Thoracic aorta (tissue), 2 donors: ENCODE measurements at regions not wholly inside any gene's neighbourhood (a gene's known extent, or its start where the extent isn't known, plus 50 kb on each side); places are given as distances from the start of the nearest gene placed in this dataset.

Experiments used
- ATAC-seq: fragments of 150-250 bp; one replicate; pipeline ENCODE4 v1.8.0; 2017; ENCODE audit warnings: low read depth; ENCODE audit not compliant: insufficient number of reproducible peaks, low FRiP score
- DNase-seq: peaks from one replicate; pipeline ENCODE4 v3.0.0-alpha.2; 2020; ENCODE audit warnings: low spot score
- H3K27ac ChIP-seq, 2 donors: fragments of 200-600 bp; sonication (generic); 1 replicate in 1 of 2; 2 replicates in 1 of 2; pipeline ENCODE4 v1.5.1; 2016; ENCODE audit warnings: mild to moderate bottlenecking in 2 of 2, moderate library complexity in 2 of 2
- H3K27me3 ChIP-seq: fragments of 200-600 bp; sonication (generic); replicated peaks from 2 replicates; pipeline ENCODE4 v1.6.0; 2016; ENCODE audit warnings: mild to moderate bottlenecking; ENCODE audit not compliant: insufficient read depth
- H3K36me3 ChIP-seq: fragments of 200-600 bp; sonication (generic); one replicate; pipeline ENCODE4 v1.5.1; 2016
- H3K4me1 ChIP-seq, 2 donors: fragments of 200-600 bp; sonication (generic); 1 replicate in 1 of 2; 2 replicates in 1 of 2; pipeline versions ENCODE4 v1.5.1 to v1.6.0; 2016; ENCODE audit warnings: low read depth in 2 of 2, mild to moderate bottlenecking in 1 of 2; ENCODE audit not compliant: control insufficient read depth in 1 of 2
- H3K4me3 ChIP-seq: fragments of 200-600 bp; sonication (generic); 2 replicates; pipeline ENCODE4 v1.5.1; 2016; ENCODE audit warnings: mild to moderate bottlenecking
- H3K9me3 ChIP-seq: fragments of 200-600 bp; sonication (generic); 2 replicates; pipeline ENCODE4 v1.5.1; 2016
- CTCF ChIP-seq: fragments of 200-600 bp; sonication (generic); IDR thresholded peaks from one replicate; pipeline ENCODE4 v1.5.1; 2019; ENCODE audit warnings: antibody characterized with exemption

DNA sequence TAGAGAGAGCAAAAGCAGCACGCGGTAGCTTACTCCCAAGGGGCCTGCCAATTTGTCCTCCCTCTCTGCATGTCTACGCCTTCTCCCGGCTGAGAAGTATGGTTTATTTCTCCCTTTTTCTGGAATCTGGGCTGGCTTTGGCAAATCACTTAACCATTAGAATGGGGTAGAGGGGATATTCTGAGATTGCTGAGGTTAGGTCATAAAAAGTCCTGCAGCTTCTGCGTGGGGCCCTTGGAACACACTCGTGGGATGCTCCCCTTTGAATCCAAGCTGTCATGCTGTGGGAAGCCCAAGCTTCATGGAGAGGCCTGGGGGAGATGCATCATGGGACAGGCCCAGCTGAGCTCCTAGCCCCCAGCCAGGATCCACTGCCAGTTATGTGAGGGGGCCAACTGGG, 403.6 kb upstream of the MAF start:
- H3K27ac ChIP-seq = no peak overlapping the region
- no peaks in the 10 kb centered on the region for H3K36me3 ChIP-seq
- TF ChIP-seq CTCF = no peak
- H3K4me1 ChIP-seq = no peaks in the 10 kb centered on the region
- no peaks in the 10 kb centered on the region for H3K9me3 ChIP-seq
- no peaks in the 10 kb centered on the region for H3K27me3 ChIP-seq
- DNase-seq = no peak
- H3K4me3 ChIP-seq = no peak overlapping the region
- no peak for ATAC-seq

DNA sequence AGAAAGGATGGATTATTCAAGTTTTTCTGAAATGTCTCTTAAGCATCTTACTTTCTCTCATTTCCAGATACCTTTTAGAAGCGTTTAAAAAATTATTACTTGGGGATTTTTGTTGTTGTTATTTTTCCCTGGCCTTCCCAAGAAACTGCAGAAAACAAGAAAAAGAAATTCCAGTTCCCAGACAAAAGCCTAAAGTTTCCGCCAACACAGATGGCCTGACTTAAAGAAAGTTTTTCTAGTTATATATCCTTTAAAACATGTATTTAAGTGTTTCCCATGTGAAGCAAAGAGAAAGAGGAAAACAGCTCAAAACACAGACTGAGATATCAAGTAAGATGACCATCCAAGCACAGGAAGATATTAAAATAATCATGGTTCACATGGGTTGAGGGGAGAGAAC, 401.7 kb upstream of the MAF start:
- H3K9me3 ChIP-seq = no peaks in the 10 kb centered on the region
- no peak overlapping the region for H3K4me3 ChIP-seq
- no peak for TF ChIP-seq CTCF
- H3K36me3 ChIP-seq = no peaks in the 10 kb centered on the region
- DNase-seq (no peak), ATAC-seq (no peak)
- H3K27me3 ChIP-seq = no peaks in the 10 kb centered on the region
- H3K4me1 ChIP-seq = peaks cover 5 to 6% of the 10 kb centered on the region in 2 donors
- H3K27ac ChIP-seq = no peak overlapping the region

DNA sequence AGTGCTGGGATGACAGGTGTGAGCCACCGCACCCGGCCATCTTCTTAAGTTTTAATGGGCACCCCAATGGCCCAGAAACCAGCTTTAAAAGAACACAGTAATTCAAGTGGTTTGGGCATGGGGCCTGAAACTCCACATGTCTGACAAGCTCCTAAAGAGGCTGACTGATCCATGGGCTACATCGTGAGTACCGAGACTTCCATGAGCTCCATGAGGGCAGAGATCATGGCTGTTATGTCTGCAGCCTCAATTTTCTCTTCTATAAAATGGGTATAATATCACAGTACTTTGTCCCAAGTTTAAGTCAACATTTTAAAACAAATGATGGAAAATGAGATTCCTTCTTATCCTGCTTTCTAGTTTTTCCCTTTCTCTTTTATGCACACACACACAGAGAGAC, 397.6 kb upstream of the MAF start:
- ATAC-seq = no peak
- Histone ChIP-seq H3K27ac (no peak overlapping the region), H3K9me3 (no peaks in the 10 kb centered on the region), H3K27me3 (no peaks in the 10 kb centered on the region), H3K4me1 (peaks cover 8 to 13% of the 10 kb centered on the region in 2 donors), H3K4me3 (no peak overlapping the region), H3K36me3 (no peaks in the 10 kb centered on the region)
- TF ChIP-seq CTCF = no peak
- DNase-seq = no peak

GRCh38 chr16:79997257-79997656, 396.7 kb upstream of the MAF start:
- Histone ChIP-seq H3K27ac (no peak overlapping the region), H3K27me3 (no peaks in the 10 kb centered on the region), H3K36me3 (no peaks in the 10 kb centered on the region), H3K4me3 (no peak overlapping the region), H3K9me3 (no peaks in the 10 kb centered on the region), H3K4me1 (peaks cover 8 to 13% of the 10 kb centered on the region in 2 donors)
- TF ChIP-seq CTCF = no peak
- ATAC-seq = no peak
- DNase-seq = no peak

GRCh38 chr16:79996321-79996720, 395.8 kb upstream of the MAF start:
- no peak for DNase-seq
- Histone ChIP-seq H3K27me3 (no peaks in the 10 kb centered on the region), H3K9me3 (no peaks in the 10 kb centered on the region), H3K4me1 (peaks cover 8 to 13% of the 10 kb centered on the region in 2 donors), H3K4me3 (no peak overlapping the region), H3K36me3 (no peaks in the 10 kb centered on the region), H3K27ac (no peak overlapping the region)
- ATAC-seq = no peak
- no peak for TF ChIP-seq CTCF
